GM23338 (cell line): ENCODE measurements at regions not wholly inside any gene's neighbourhood (a gene's known extent, or its start where the extent isn't known, plus 50 kb on each side); places are given as distances from the start of the nearest gene placed in this dataset.

ENCODE experiments used
- ATAC-seq: fragments of 200-7000 bp; cut with Tn5 transposase; 3 replicates; pipeline ENCODE4 v1.9.1; 2020
- DNase-seq: peaks from one replicate; pipeline ENCODE4 v3.0.0-alpha.2; 2015; ENCODE audit warnings: low spot score
- H2AFZ ChIP-seq: fragments of 200-600 bp; sonication (generic); 2 replicates; pipeline ENCODE4 v1.8.0; 2016; ENCODE audit warnings: antibody characterized with exemption, mild to moderate bottlenecking, moderate library complexity
- H3F3A ChIP-seq: fragments of 200-600 bp; sonication (generic); replicated peaks from 2 replicates; pipeline ENCODE4 v1.8.0; 2017; ENCODE audit warnings: antibody characterized with exemption, mixed run types, low read depth
- H3K27ac ChIP-seq: fragments of 200-600 bp; sonication (generic); 2 replicates; pipeline ENCODE4 v1.6.1; 2016; ENCODE audit warnings: low read depth
- H3K27me3 ChIP-seq: fragments of 200-600 bp; sonication (generic); 2 replicates; pipeline ENCODE4 v1.8.0; 2016; ENCODE audit warnings: mild to moderate bottlenecking, mixed run types, moderate library complexity; ENCODE audit not compliant: insufficient read depth
- H3K36me3 ChIP-seq: fragments of 200-600 bp; sonication (generic); 2 replicates; pipeline ENCODE4 v1.8.0; 2016; ENCODE audit warnings: mild to moderate bottlenecking; ENCODE audit not compliant: insufficient read depth
- H3K4me1 ChIP-seq: fragments of 200-600 bp; sonication (generic); 2 replicates; pipeline ENCODE4 v1.8.0; 2016; ENCODE audit warnings: mild to moderate bottlenecking, moderate library complexity; ENCODE audit not compliant: insufficient read depth
- H3K4me2 ChIP-seq: fragments of 200-600 bp; sonication (generic); 2 replicates; pipeline ENCODE4 v1.7.1; 2017; ENCODE audit warnings: mixed run types
- H3K4me3 ChIP-seq: fragments of 200-600 bp; sonication (generic); 2 replicates; pipeline ENCODE4 v1.6.1; 2016; ENCODE audit warnings: mixed run types
- H3K79me2 ChIP-seq: fragments of 200-600 bp; sonication (generic); replicated peaks from 2 replicates; pipeline ENCODE4 v1.8.0; 2017; ENCODE audit warnings: mild to moderate bottlenecking; ENCODE audit not compliant: insufficient read depth
- H3K9me2 ChIP-seq: fragments of 200-600 bp; sonication (generic); 2 replicates; pipeline ENCODE4 v1.8.0; 2017; ENCODE audit not compliant: insufficient read depth
- H4K20me1 ChIP-seq: fragments of 200-600 bp; sonication (generic); replicated peaks from 2 replicates; pipeline ENCODE4 v1.8.0; 2017; ENCODE audit warnings: mild to moderate bottlenecking; ENCODE audit not compliant: insufficient read depth
- H3K27ac Mint-ChIP-seq: 2 replicates; pipeline ENCODE4 v1.8.0; 2020; ENCODE audit warnings: inconsistent platforms, mild to moderate bottlenecking, moderate library complexity, mixed read lengths
- H3K27me3 Mint-ChIP-seq: 3 replicates; pipeline ENCODE4 v1.8.0; 2022; ENCODE audit warnings: low read depth, mild to moderate bottlenecking, moderate library complexity, mixed read lengths, inconsistent platforms; ENCODE audit not compliant: insufficient read depth, poor library complexity
- H3K36me3 Mint-ChIP-seq: 3 replicates; pipeline ENCODE4 v1.8.0; 2021; ENCODE audit warnings: low read depth, mild to moderate bottlenecking, inconsistent platforms, moderate library complexity, mixed read lengths
- H3K4me1 Mint-ChIP-seq: 3 replicates; pipeline ENCODE4 v1.8.0; 2020; ENCODE audit warnings: mild to moderate bottlenecking, inconsistent platforms, mixed read lengths
- H3K4me3 Mint-ChIP-seq: 3 replicates; pipeline ENCODE4 v1.8.0; 2021; ENCODE audit warnings: moderate library complexity, mild to moderate bottlenecking, inconsistent platforms, mixed read lengths
- H3K9me3 Mint-ChIP-seq: 3 replicates; pipeline ENCODE4 v1.8.0; 2020; ENCODE audit warnings: moderate library complexity, mild to moderate bottlenecking, inconsistent platforms, mixed read lengths
- CREB1 ChIP-seq: fragments of 250-450 bp; sonication (Bioruptor Pico); IDR thresholded peaks from 2 replicates; pipeline ENCODE4 v1.5.0; 2020; ENCODE audit warnings: low read depth, mild to moderate bottlenecking, moderate library complexity
- ETS1 ChIP-seq: IDR thresholded peaks from 2 replicates; pipeline ENCODE4 v1.6.1; 2016; ENCODE audit warnings: antibody characterized with exemption
- EZH2 ChIP-seq: fragments of 200-600 bp; sonication (generic); IDR thresholded peaks from one replicate; pipeline ENCODE4 v1.8.0; 2017; ENCODE audit warnings: antibody characterized with exemption, mild to moderate bottlenecking, low read depth; ENCODE audit not compliant: unreplicated experiment
- EZH2phosphoT487 ChIP-seq: fragments of 200-600 bp; sonication (generic); IDR thresholded peaks from one replicate; pipeline ENCODE4 v1.8.1; 2018; ENCODE audit warnings: antibody characterized with exemption; ENCODE audit not compliant: unreplicated experiment
- JUNB ChIP-seq: IDR thresholded peaks from one replicate; pipeline ENCODE4 v1.6.1; 2016; ENCODE audit warnings: antibody characterized with exemption; ENCODE audit not compliant: unreplicated experiment
- NANOG ChIP-seq: IDR thresholded peaks from 2 replicates; pipeline ENCODE4 v1.6.1; 2016; ENCODE audit warnings: antibody characterized with exemption, borderline replicate concordance
- POLR2AphosphoS5 ChIP-seq: IDR thresholded peaks from 2 replicates; pipeline ENCODE4 v1.6.1; 2016; ENCODE audit warnings: antibody characterized with exemption, low read depth
- REST ChIP-seq: IDR thresholded peaks from one replicate; pipeline ENCODE4 v1.6.1; 2018; ENCODE audit warnings: antibody characterized with exemption; ENCODE audit not compliant: unreplicated experiment
- STAT1 ChIP-seq: IDR thresholded peaks from one replicate; pipeline ENCODE4 v1.6.1; 2016; ENCODE audit warnings: antibody characterized with exemption; ENCODE audit not compliant: unreplicated experiment
- ZNF114 ChIP-seq: fragments of 250-450 bp; sonication (Bioruptor Pico); IDR thresholded peaks from 2 replicates; pipeline ENCODE4 v1.5.0; 2020; ENCODE audit warnings: mild to moderate bottlenecking, moderate library complexity
- ZNF331 ChIP-seq: fragments of 250-450 bp; sonication (Bioruptor Pico); IDR thresholded peaks from 2 replicates; pipeline ENCODE4 v1.5.0; 2020; ENCODE audit warnings: low read depth, mild to moderate bottlenecking, moderate library complexity
- ZNF462 ChIP-seq: fragments of 250-450 bp; sonication (Bioruptor Pico); IDR thresholded peaks from 2 replicates; pipeline ENCODE4 v1.5.0; 2020; ENCODE audit warnings: mild to moderate bottlenecking, moderate library complexity
- TF ChIP-seq, protein P1 (sequence below), 2 experiments: fragments of 200-600 bp in 1 of 2; sonication (generic) in 1 of 2; conservative IDR thresholded peaks; 2 replicates each; pipeline versions ENCODE4 v1.5.1 to v1.6.1; 2016 to 2017; ENCODE audit warnings: antibody characterized with exemption in 2 of 2, low read depth in 2 of 2, mild to moderate bottlenecking in 2 of 2, moderate library complexity in 1 of 2

- H3K4me1 Mint-ChIP-seq: peaks cover 9% of the 10 kb centered on the region
- Histone ChIP-seq H3K4me2 (no peak overlapping the region), H3K4me3 (no peak overlapping the region), H3K36me3 (no peaks in the 10 kb centered on the region), H3K27me3 (no peaks in the 10 kb centered on the region), H4K20me1 (no peaks in the 10 kb centered on the region), H3K27ac (no peak overlapping the region), H3F3A (no peaks in the 10 kb centered on the region), H2AFZ (no peak overlapping the region), H3K4me1 (no peaks in the 10 kb centered on the region), H3K9me2 (no peaks in the 10 kb centered on the region), H3K79me2 (no peaks in the 10 kb centered on the region)
- DNase-seq (no peak), ATAC-seq (no peak)
- peaks cover 12% of the 10 kb centered on the region for H3K27me3 Mint-ChIP-seq
- no peaks in the 10 kb centered on the region for H3K36me3 Mint-ChIP-seq
- no peak for TF ChIP-seq NANOG
- no peak for TF ChIP-seq REST
- TF ChIP-seq CREB1 (CRISPR knock-in tag): no peak
- TF ChIP-seq ZNF462 (CRISPR knock-in tag): no peak
- no peak for TF ChIP-seq EZH2
- no peak for TF ChIP-seq ZNF114 (CRISPR knock-in tag)
- TF ChIP-seq ETS1: no peak
- no peak for TF ChIP-seq EZH2phosphoT487
- no peak for TF ChIP-seq ZNF331 (CRISPR knock-in tag)
- TF ChIP-seq, protein P1, sequence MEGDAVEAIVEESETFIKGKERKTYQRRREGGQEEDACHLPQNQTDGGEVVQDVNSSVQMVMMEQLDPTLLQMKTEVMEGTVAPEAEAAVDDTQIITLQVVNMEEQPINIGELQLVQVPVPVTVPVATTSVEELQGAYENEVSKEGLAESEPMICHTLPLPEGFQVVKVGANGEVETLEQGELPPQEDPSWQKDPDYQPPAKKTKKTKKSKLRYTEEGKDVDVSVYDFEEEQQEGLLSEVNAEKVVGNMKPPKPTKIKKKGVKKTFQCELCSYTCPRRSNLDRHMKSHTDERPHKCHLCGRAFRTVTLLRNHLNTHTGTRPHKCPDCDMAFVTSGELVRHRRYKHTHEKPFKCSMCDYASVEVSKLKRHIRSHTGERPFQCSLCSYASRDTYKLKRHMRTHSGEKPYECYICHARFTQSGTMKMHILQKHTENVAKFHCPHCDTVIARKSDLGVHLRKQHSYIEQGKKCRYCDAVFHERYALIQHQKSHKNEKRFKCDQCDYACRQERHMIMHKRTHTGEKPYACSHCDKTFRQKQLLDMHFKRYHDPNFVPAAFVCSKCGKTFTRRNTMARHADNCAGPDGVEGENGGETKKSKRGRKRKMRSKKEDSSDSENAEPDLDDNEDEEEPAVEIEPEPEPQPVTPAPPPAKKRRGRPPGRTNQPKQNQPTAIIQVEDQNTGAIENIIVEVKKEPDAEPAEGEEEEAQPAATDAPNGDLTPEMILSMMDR (conservative IDR thresholded peaks at IDR 0.05; ENCODE audit: low read depth in 2 of 2): no peak
- no peak for TF ChIP-seq JUNB
- no peak for TF ChIP-seq POLR2AphosphoS5
- no peak for TF ChIP-seq STAT1
- no peak overlapping the region for H3K27ac Mint-ChIP-seq
- H3K9me3 Mint-ChIP-seq: no peaks in the 10 kb centered on the region; the same call in 2 of the 3 replicates
- H3K4me3 Mint-ChIP-seq: no peak overlapping the region
Observed at GRCh38 chr6:33910594-33910993, 106.8 kb upstream of the MLN start.
